HG02885 (cell line): ENCODE measurements at regions not wholly inside any gene's neighbourhood (a gene's known extent, or its start where the extent isn't known, plus 50 kb on each side); places are given as distances from the start of the nearest gene placed in this dataset.
A peak's percentile ranks its signal among the peaks of the same experiment; 100 is the strongest.
"Not testable (repeated sequence)": the region's sequence is repeated elsewhere in the genome, so short reads cannot be mapped to it uniquely, and the experiment has no call there.

Experiments used
- ATAC-seq: cut with Tn5 transposase; IDR thresholded peaks from one replicate; pipeline ENCODE4 v1.9.1; 2021; ENCODE audit warnings: mild to moderate bottlenecking; ENCODE audit not compliant: unreplicated experiment, poor library complexity

GRCh38 chr4:129829373-129829772 lies 733.4 kb downstream of the C4orf33 start:
- ATAC-seq = no peak

GRCh38 chr4:129839687-129840086 lies 743.7 kb downstream of the C4orf33 start:
- no peak for ATAC-seq

GRCh38 chr4:129842096-129842495 lies 746.1 kb downstream of the C4orf33 start:
- no peak for ATAC-seq

- ATAC-seq = no peak
These were observed 756.5 kb downstream of the C4orf33 start for GRCh38 chr4:129852434-129852833.

- ATAC-seq = not testable (repeated sequence)
These were observed 757.9 kb downstream of the C4orf33 start for GRCh38 chr4:129853685-129854467.

- ATAC-seq = no peak
These were observed 766.5 kb downstream of the C4orf33 start for GRCh38 chr4:129862461-129862860.

GRCh38 chr4:129863206-129863605 lies 767.3 kb downstream of the C4orf33 start:
- ATAC-seq = no peak

GRCh38 chr4:129883996-129884395 lies 788.0 kb downstream of the C4orf33 start:
- ATAC-seq = no peak

GRCh38 chr4:129897111-129897510 lies 801.2 kb downstream of the C4orf33 start:
- no peak for ATAC-seq

- no peak for ATAC-seq
These were observed 803.9 kb downstream of the C4orf33 start for GRCh38 chr4:129899849-129900248.

GRCh38 chr4:129900430-129900953 lies 804.5 kb downstream of the C4orf33 start:
- no peak for ATAC-seq

GRCh38 chr4:129901205-129901604 lies 805.3 kb downstream of the C4orf33 start:
- ATAC-seq = no peak

GRCh38 chr4:129903861-129904260 lies 807.9 kb downstream of the C4orf33 start:
- ATAC-seq = no peak

GRCh38 chr4:129905256-129905655 lies 809.3 kb downstream of the C4orf33 start:
- ATAC-seq = no peak

GRCh38 chr4:129908117-129908516 lies 812.2 kb downstream of the C4orf33 start:
- ATAC-seq = no peak

GRCh38 chr4:129916991-129917390 lies 821.0 kb downstream of the C4orf33 start:
- ATAC-seq = no peak

GRCh38 chr4:129917651-129918050 lies 821.7 kb downstream of the C4orf33 start:
- ATAC-seq = no peak

- ATAC-seq = no peak
These were observed 831.0 kb downstream of the C4orf33 start for GRCh38 chr4:129926936-129927335.

- ATAC-seq = peak; percentile 50
These were observed 833.1 kb downstream of the C4orf33 start for GRCh38 chr4:129929052-129929451.

- ATAC-seq = no peak
These were observed 834.0 kb downstream of the C4orf33 start for GRCh38 chr4:129929984-129930383.

- no peak for ATAC-seq
These were observed 854.3 kb downstream of the C4orf33 start for GRCh38 chr4:129950217-129950616.

- no peak for ATAC-seq
These were observed 870.2 kb downstream of the C4orf33 start for GRCh38 chr4:129966175-129966574.
